ENCODE measurements at regions not wholly inside any gene's neighbourhood (a gene's known extent, or its start where the extent isn't known, plus 50 kb on each side); places are given as distances from the start of the nearest gene placed in this dataset.

DNA sequence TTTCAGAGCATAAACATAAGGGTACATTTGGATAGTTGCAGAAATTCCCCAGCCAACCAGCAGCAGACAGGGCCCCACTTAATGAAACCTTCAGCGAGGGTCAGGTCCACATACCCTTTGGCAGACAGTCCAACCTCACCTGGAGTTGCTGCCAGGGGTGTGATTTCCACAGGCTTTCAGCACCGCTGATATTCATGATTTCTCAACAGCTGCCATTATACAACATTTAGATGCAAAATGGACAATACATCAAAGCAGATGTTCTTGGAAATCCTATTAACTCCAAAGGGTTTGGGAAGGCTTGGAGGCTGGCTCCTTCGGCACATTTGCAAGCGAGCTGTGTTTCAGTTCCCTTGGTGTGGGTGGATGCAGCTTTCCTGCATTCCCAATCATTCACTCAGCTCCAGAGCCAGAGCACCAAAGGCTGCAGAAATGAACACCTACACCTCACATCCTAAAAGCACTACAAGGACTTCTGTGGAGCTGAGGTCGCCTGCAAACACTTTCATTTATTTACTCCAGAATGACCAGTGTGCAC is 147.2 kb upstream of the VSTM2B start:
- no peak overlapping the region for H3K4me2 ChIP-seq (ENCODE audit: low read length)
- no peak overlapping the region for H3K4me3 ChIP-seq (ENCODE audit: low read depth, low read length, poor library complexity, severe bottlenecking)
- no peaks in the 10 kb centered on the region for H3K36me3 ChIP-seq (ENCODE audit: insufficient read depth, low read length)
- H3K4me1 ChIP-seq (ENCODE audit: insufficient read depth, low read length, poor library complexity, severe bottlenecking) = no peaks in the 10 kb centered on the region
- H3K79me2 ChIP-seq (ENCODE audit: insufficient read depth, low read depth, low read length) = no peaks in the 10 kb centered on the region
- BruUV-seq (replicated peaks) = no TSS peak
- H3K9me2 ChIP-seq (ENCODE audit: insufficient read depth, low read length) = no peaks in the 10 kb centered on the region
- H4K20me1 ChIP-seq (ENCODE audit: insufficient read depth, low read length) = no peaks in the 10 kb centered on the region
- no peak overlapping the region for H3K27ac ChIP-seq (ENCODE audit: low read depth, low read length, poor library complexity, severe bottlenecking)
- H2AFZ ChIP-seq (ENCODE audit: low read length) = no peak overlapping the region
- DNase-seq (ENCODE audit: low spot score) = no peak
- ChIA-PET CTCF (ENCODE audit: unreplicated experiment) (no interaction called here), POLR2A (no interaction called here)
- intact Hi-C loops (cut with micrococcal nuclease; ENCODE audit: unreplicated experiment) = no loop called here
- no peak for TF ChIP-seq EZH2phosphoT487 (IDR thresholded peaks at IDR 0.05; ENCODE audit: borderline replicate concordance, low read depth, low read length)
- TF ChIP-seq, protein P1, sequence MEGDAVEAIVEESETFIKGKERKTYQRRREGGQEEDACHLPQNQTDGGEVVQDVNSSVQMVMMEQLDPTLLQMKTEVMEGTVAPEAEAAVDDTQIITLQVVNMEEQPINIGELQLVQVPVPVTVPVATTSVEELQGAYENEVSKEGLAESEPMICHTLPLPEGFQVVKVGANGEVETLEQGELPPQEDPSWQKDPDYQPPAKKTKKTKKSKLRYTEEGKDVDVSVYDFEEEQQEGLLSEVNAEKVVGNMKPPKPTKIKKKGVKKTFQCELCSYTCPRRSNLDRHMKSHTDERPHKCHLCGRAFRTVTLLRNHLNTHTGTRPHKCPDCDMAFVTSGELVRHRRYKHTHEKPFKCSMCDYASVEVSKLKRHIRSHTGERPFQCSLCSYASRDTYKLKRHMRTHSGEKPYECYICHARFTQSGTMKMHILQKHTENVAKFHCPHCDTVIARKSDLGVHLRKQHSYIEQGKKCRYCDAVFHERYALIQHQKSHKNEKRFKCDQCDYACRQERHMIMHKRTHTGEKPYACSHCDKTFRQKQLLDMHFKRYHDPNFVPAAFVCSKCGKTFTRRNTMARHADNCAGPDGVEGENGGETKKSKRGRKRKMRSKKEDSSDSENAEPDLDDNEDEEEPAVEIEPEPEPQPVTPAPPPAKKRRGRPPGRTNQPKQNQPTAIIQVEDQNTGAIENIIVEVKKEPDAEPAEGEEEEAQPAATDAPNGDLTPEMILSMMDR (conservative IDR thresholded peaks at IDR 0.05; ENCODE audit: low read length) = no peak
- no peaks in the 10 kb centered on the region for H3K9me3 ChIP-seq (ENCODE audit: low read length)

- H3K27ac ChIP-seq (ENCODE audit: low read depth, low read length, poor library complexity, severe bottlenecking) = no peak overlapping the region
- ChIA-PET CTCF (ENCODE audit: unreplicated experiment) (no interaction called here), POLR2A (no interaction called here)
- H3K9me2 ChIP-seq (ENCODE audit: insufficient read depth, low read length) = no peaks in the 10 kb centered on the region
- H3K4me1 ChIP-seq (ENCODE audit: insufficient read depth, low read length, poor library complexity, severe bottlenecking) = no peaks in the 10 kb centered on the region
- H3K4me2 ChIP-seq (ENCODE audit: low read length) = no peak overlapping the region
- no peaks in the 10 kb centered on the region for H3K79me2 ChIP-seq (ENCODE audit: insufficient read depth, low read depth, low read length)
- H4K20me1 ChIP-seq (ENCODE audit: insufficient read depth, low read length) = no peaks in the 10 kb centered on the region
- no peaks in the 10 kb centered on the region for H3K36me3 ChIP-seq (ENCODE audit: insufficient read depth, low read length)
- no peak overlapping the region for H2AFZ ChIP-seq (ENCODE audit: low read length)
- intact Hi-C loops (cut with micrococcal nuclease; ENCODE audit: unreplicated experiment) = no loop called here
- TF ChIP-seq, protein P1 (conservative IDR thresholded peaks at IDR 0.05; ENCODE audit: low read length) = no peak
- TF ChIP-seq EZH2phosphoT487 (IDR thresholded peaks at IDR 0.05; ENCODE audit: borderline replicate concordance, low read depth, low read length) = no peak
- BruUV-seq (replicated peaks) = no TSS peak
- H3K4me3 ChIP-seq (ENCODE audit: low read depth, low read length, poor library complexity, severe bottlenecking) = no peak overlapping the region
- H3K9me3 ChIP-seq (ENCODE audit: low read length) = no peaks in the 10 kb centered on the region
- DNase-seq (ENCODE audit: low spot score) = no peak
These were observed 146.4 kb upstream of the VSTM2B start for GRCh38 chr19:29379257-29380021.

DNA sequence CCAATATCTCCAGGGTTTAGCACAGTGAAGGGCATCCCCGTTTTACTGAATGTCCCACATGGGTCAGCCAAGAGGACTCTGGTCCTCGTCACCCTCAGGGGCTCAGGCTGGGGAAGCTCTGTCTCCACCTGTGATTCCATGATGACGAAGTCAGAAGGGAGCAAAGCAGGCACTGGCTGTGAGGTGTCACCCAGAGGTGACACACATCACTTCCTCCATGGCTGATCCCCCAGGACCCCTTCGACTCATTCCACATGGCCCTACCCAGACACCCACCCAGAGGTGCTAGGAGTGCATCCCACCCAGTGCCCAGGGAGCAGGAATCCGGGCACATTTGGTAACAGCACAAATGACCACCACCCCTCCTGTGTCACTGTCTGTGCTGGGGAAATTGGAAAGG is 145.2 kb upstream of the VSTM2B start:
- Histone ChIP-seq H2AFZ (ENCODE audit: low read length) (no peak overlapping the region), H3K79me2 (ENCODE audit: insufficient read depth, low read depth, low read length) (no peaks in the 10 kb centered on the region), H3K27ac (ENCODE audit: low read depth, low read length, poor library complexity, severe bottlenecking) (no peak overlapping the region), H3K9me2 (ENCODE audit: insufficient read depth, low read length) (no peaks in the 10 kb centered on the region), H3K36me3 (ENCODE audit: insufficient read depth, low read length) (no peaks in the 10 kb centered on the region), H3K4me2 (ENCODE audit: low read length) (no peak overlapping the region), H3K9me3 (ENCODE audit: low read length) (no peaks in the 10 kb centered on the region), H3K4me3 (ENCODE audit: low read depth, low read length, poor library complexity, severe bottlenecking) (no peak overlapping the region), H3K4me1 (ENCODE audit: insufficient read depth, low read length, poor library complexity, severe bottlenecking) (no peaks in the 10 kb centered on the region), H4K20me1 (ENCODE audit: insufficient read depth, low read length) (no peaks in the 10 kb centered on the region)
- no peak for DNase-seq (ENCODE audit: low spot score)
- no TSS peak for BruUV-seq (replicated peaks)
- TF ChIP-seq, protein P1 (conservative IDR thresholded peaks at IDR 0.05; ENCODE audit: low read length) = no peak
- TF ChIP-seq EZH2phosphoT487 (IDR thresholded peaks at IDR 0.05; ENCODE audit: borderline replicate concordance, low read depth, low read length) = no peak
- POLR2A ChIA-PET = no interaction called here
- CTCF ChIA-PET (ENCODE audit: unreplicated experiment) = no interaction called here
- intact Hi-C loops (cut with micrococcal nuclease; ENCODE audit: unreplicated experiment) = no loop called here
